WTC11 (cell line): ENCODE measurements at regions not wholly inside any gene's neighbourhood (a gene's known extent, or its start where the extent isn't known, plus 50 kb on each side); places are given as distances from the start of the nearest gene placed in this dataset.

Experiments
- CTCF ChIP-seq: fragments of 200-600 bp; IDR thresholded peaks from 2 replicates; pipeline ENCODE4 v1.8.0; 2022; ENCODE audit warnings: antibody characterized with exemption
- E2F4 ChIP-seq: sonication (generic); formaldehyde crosslinking; IDR thresholded peaks from 2 replicates; pipeline ENCODE4 v1.8.1; 2022; ENCODE audit warnings: low read depth, mild to moderate bottlenecking, moderate library complexity, missing genetic modification reagents, borderline replicate concordance
- JUN ChIP-seq: sonication (generic); formaldehyde crosslinking; IDR thresholded peaks from 2 replicates; pipeline ENCODE4 v1.8.0; 2023; ENCODE audit warnings: mild to moderate bottlenecking, missing genetic modification reagents
- USF2 ChIP-seq: sonication (generic); formaldehyde crosslinking; IDR thresholded peaks from 2 replicates; pipeline ENCODE4 v1.8.1; 2023; ENCODE audit warnings: mild to moderate bottlenecking, missing genetic modification reagents, moderate library complexity

- TF ChIP-seq CTCF (no peak), E2F4 (CRISPR knock-in tag) (no peak), USF2 (CRISPR knock-in tag) (no peak), JUN (CRISPR knock-in tag) (no peak)
Measured at GRCh38 chr1:79762461-79762860, 755.9 kb upstream of the ADGRL4 start.
